ENCODE measurements at regions not wholly inside any gene's neighbourhood (a gene's known extent, or its start where the extent isn't known, plus 50 kb on each side); places are given as distances from the start of the nearest gene placed in this dataset.

DNA sequence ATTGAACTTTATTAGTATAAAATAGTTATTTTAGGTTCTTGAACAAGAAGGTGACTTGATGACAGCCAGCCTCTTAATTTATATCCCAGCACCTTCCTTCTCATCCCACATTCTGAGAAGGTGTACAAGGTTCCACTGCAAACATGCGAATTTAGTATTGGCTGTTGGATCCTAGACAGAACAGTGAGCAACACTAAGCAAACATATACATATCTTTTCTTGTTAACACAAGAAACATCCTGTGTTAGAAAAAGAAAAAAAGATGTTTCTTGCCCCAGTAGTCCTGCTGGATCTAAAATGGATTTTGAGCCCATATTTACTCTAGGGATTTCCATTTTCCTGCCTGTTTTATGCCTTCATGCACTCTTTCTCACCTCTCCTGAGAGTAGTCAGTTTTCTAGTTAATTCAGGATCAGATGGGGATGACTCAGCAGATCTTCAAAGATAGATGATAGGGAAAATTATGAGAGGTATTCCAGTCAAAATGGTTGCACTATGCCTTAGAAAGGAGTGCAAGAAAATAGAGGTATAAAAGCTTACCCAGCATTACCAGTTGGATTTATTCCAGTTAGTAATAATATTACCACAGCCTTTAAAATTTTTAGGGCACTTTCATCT lies 336.5 kb downstream of the MEIS1 start:
- in situ Hi-C loops (cut with HindIII; ENCODE audit: low pct_ligation_motif_present, low sequenced_read_pairs), result no loop called here
- TF ChIP-seq, protein P1, sequence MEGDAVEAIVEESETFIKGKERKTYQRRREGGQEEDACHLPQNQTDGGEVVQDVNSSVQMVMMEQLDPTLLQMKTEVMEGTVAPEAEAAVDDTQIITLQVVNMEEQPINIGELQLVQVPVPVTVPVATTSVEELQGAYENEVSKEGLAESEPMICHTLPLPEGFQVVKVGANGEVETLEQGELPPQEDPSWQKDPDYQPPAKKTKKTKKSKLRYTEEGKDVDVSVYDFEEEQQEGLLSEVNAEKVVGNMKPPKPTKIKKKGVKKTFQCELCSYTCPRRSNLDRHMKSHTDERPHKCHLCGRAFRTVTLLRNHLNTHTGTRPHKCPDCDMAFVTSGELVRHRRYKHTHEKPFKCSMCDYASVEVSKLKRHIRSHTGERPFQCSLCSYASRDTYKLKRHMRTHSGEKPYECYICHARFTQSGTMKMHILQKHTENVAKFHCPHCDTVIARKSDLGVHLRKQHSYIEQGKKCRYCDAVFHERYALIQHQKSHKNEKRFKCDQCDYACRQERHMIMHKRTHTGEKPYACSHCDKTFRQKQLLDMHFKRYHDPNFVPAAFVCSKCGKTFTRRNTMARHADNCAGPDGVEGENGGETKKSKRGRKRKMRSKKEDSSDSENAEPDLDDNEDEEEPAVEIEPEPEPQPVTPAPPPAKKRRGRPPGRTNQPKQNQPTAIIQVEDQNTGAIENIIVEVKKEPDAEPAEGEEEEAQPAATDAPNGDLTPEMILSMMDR (IDR thresholded peaks at IDR 0.05; ENCODE audit: low read depth, low read length, missing control alignments), result no peak
- Histone ChIP-seq H3K27me3 (replicated peaks) (no peaks in the 10 kb centered on the region), H3K27ac (no peak overlapping the region), H3K36me3 (replicated peaks) (no peaks in the 10 kb centered on the region), H3K4me3 (ENCODE audit: low read depth, low read length) (no peak overlapping the region)
- no peak for DNase-seq

GRCh38 chr2:66772618-66773017 lies 337.7 kb downstream of the MEIS1 start:
- TF ChIP-seq, protein P1 (IDR thresholded peaks at IDR 0.05; ENCODE audit: low read depth, low read length, missing control alignments), result peak; percentile 13

GRCh38 chr2:66775730-66776422 lies 341.0 kb downstream of the MEIS1 start:
- TF ChIP-seq, protein P1 (IDR thresholded peaks at IDR 0.05; ENCODE audit: low read depth, low read length, missing control alignments), result no peak
- Histone ChIP-seq H3K27me3 (replicated peaks) (no peaks in the 10 kb centered on the region), H3K27ac (no peak overlapping the region), H3K4me3 (ENCODE audit: low read depth, low read length) (no peak overlapping the region), H3K36me3 (replicated peaks) (no peaks in the 10 kb centered on the region)
- no peak for DNase-seq
- in situ Hi-C loops (cut with HindIII; ENCODE audit: low pct_ligation_motif_present, low sequenced_read_pairs), result no loop called here

More at GRCh38 chr2:66772618-66773017, 337.7 kb downstream of the MEIS1 start:
- DNase-seq, result no peak
- no peak overlapping the region for H3K4me3 ChIP-seq (ENCODE audit: low read depth, low read length)
- H3K27ac ChIP-seq, result no peak overlapping the region
- no peaks in the 10 kb centered on the region for H3K36me3 ChIP-seq (replicated peaks)
- in situ Hi-C loops (cut with HindIII; ENCODE audit: low pct_ligation_motif_present, low sequenced_read_pairs), result no loop called here
- no peaks in the 10 kb centered on the region for H3K27me3 ChIP-seq (replicated peaks)

DNA sequence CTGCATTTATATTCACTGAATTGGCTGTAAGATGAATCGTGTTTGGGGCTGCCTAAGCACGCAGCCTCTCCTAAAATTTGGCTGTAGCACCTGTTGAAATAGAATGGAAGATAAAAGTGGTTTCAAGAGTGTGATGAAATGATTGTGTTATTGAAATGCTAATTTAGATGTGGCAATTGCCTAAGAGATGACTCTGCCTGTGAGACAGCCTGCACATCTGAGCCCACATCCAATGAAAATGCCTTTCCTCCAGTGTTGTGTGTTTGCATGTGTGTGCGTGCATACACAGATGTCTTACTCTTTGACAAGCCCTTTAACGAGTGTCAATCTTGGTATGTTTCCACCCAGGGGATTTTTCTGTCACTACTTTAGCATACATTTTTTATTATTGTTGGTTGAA lies 346.9 kb downstream of the MEIS1 start:
- Histone ChIP-seq H3K36me3 (replicated peaks) (no peaks in the 10 kb centered on the region), H3K27me3 (replicated peaks) (no peaks in the 10 kb centered on the region), H3K4me3 (ENCODE audit: low read depth, low read length) (no peak overlapping the region), H3K27ac (no peak overlapping the region)
- TF ChIP-seq, protein P1 (IDR thresholded peaks at IDR 0.05; ENCODE audit: low read depth, low read length, missing control alignments), result no peak
- in situ Hi-C loops (cut with HindIII; ENCODE audit: low pct_ligation_motif_present, low sequenced_read_pairs), result no loop called here
- DNase-seq, result no peak

DNA sequence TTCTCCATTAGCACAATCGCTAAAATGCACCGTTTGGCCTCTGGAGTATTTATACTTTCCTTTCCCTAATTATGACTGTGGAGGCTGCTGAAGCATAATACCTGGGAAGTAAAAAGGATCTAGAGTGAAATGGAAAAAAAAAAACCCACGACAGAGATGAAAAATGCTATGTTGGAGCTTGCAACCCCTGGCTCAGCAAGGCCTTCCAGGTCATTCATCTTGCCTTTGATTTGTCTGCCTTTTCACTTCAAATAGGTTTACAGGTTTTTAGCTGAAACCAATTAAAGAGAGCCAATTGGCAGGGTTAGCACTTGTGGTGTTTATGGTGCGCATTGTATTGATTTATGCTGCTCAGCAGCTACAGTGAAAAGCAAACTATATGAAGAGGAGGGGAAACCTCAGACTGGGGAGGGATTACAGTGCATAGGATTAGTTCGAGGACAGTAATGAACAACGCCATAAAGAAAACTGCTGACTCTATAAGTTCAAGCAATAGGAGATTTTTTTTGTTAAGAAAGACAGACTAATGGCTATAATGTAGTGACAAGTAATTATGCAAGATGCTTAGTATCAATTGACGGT lies 347.9 kb downstream of the MEIS1 start:
- H3K27me3 ChIP-seq (replicated peaks), result no peaks in the 10 kb centered on the region
- TF ChIP-seq, protein P1 (IDR thresholded peaks at IDR 0.05; ENCODE audit: low read depth, low read length, missing control alignments), result no peak
- no peak for DNase-seq
- in situ Hi-C loops (cut with HindIII; ENCODE audit: low pct_ligation_motif_present, low sequenced_read_pairs), result no loop called here
- no peak overlapping the region for H3K4me3 ChIP-seq (ENCODE audit: low read depth, low read length)
- no peaks in the 10 kb centered on the region for H3K36me3 ChIP-seq (replicated peaks)
- no peak overlapping the region for H3K27ac ChIP-seq
